K562 (cell line): ENCODE measurements at regions not wholly inside any gene's neighbourhood (a gene's known extent, or its start where the extent isn't known, plus 50 kb on each side); places are given as distances from the start of the nearest gene placed in this dataset.

ENCODE experiments used
- ELF1 ChIP-seq: fragments of 200-800 bp; sonication (Bioruptor generic); IDR thresholded peaks from 2 replicates; pipeline ENCODE4 v1.6.1; 2016; ENCODE audit warnings: missing genetic modification characterization, missing compliant biosample characterization
- IRF1 ChIP-seq: sonication (generic); formaldehyde crosslinking; IDR thresholded peaks from 2 replicates; pipeline ENCODE4 v1.8.0; 2022; ENCODE audit warnings: missing genetic modification reagents, mild to moderate bottlenecking, borderline replicate concordance
- NR2F6 ChIP-seq: fragments of 450-650 bp; formaldehyde crosslinking; IDR thresholded peaks from 2 replicates; pipeline ENCODE4 v1.4.0; 2020; ENCODE audit warnings: mild to moderate bottlenecking
- SMC3 ChIP-seq: conservative IDR thresholded peaks from 2 replicates; pipeline ENCODE4 v1.6.1; 2011; ENCODE audit warnings: low read depth, low read length, improper control_type of control experiment; ENCODE audit not compliant: insufficient read depth
- ZNF444 ChIP-seq: fragments of 250-450 bp; sonication (Bioruptor Pico); IDR thresholded peaks from 2 replicates; pipeline ENCODE4 v1.4.0; 2020; ENCODE audit warnings: mild to moderate bottlenecking, moderate library complexity
- ZNF707 ChIP-seq: fragments of 250-450 bp; sonication (Bioruptor Pico); conservative IDR thresholded peaks from 2 replicates; pipeline ENCODE4 v1.8.0; 2022; ENCODE audit warnings: inconsistent platforms, mild to moderate bottlenecking, moderate library complexity
- TF ChIP-seq, protein P1 (sequence below), 2 experiments: fragments of 450-650 bp; formaldehyde crosslinking in 1 of 2; IDR thresholded peaks; 2 replicates each; pipeline versions ENCODE4 v1.4.0 to v1.6.1; 2014 to 2020; ENCODE audit warnings: mild to moderate bottlenecking in 2 of 2, borderline replicate concordance in 1 of 2, low read depth in 1 of 2

- TF ChIP-seq, protein P1, sequence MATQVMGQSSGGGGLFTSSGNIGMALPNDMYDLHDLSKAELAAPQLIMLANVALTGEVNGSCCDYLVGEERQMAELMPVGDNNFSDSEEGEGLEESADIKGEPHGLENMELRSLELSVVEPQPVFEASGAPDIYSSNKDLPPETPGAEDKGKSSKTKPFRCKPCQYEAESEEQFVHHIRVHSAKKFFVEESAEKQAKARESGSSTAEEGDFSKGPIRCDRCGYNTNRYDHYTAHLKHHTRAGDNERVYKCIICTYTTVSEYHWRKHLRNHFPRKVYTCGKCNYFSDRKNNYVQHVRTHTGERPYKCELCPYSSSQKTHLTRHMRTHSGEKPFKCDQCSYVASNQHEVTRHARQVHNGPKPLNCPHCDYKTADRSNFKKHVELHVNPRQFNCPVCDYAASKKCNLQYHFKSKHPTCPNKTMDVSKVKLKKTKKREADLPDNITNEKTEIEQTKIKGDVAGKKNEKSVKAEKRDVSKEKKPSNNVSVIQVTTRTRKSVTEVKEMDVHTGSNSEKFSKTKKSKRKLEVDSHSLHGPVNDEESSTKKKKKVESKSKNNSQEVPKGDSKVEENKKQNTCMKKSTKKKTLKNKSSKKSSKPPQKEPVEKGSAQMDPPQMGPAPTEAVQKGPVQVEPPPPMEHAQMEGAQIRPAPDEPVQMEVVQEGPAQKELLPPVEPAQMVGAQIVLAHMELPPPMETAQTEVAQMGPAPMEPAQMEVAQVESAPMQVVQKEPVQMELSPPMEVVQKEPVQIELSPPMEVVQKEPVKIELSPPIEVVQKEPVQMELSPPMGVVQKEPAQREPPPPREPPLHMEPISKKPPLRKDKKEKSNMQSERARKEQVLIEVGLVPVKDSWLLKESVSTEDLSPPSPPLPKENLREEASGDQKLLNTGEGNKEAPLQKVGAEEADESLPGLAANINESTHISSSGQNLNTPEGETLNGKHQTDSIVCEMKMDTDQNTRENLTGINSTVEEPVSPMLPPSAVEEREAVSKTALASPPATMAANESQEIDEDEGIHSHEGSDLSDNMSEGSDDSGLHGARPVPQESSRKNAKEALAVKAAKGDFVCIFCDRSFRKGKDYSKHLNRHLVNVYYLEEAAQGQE (IDR thresholded peaks at IDR 0.05; ENCODE audit: borderline replicate concordance): peak; percentile 39; the same call in 1 of the 2 replicates
- TF ChIP-seq, protein P1 (CRISPR knock-in tag; IDR thresholded peaks at IDR 0.05; ENCODE audit: low read depth): no peak
- TF ChIP-seq ZNF444 (no peak), IRF1 (CRISPR knock-in tag) (no peak), NR2F6 (CRISPR knock-in tag) (no peak), ZNF707 (no peak), ELF1 (tag) (no peak), SMC3 (peak; percentile 59)
- TF ChIP-seq, all 486 proteins: peak for 9
Measured at GRCh38 chr12:14185427-14186192, 179.9 kb upstream of the ATF7IP start (continued).
